ENCODE measurements at regions not wholly inside any gene's neighbourhood (a gene's known extent, or its start where the extent isn't known, plus 50 kb on each side); places are given as distances from the start of the nearest gene placed in this dataset.

- Histone ChIP-seq H4K91ac (replicated peaks; ENCODE audit: insufficient read length, low read length) (no peak overlapping the region), H3K4ac (replicated peaks; ENCODE audit: insufficient read length, low read depth, low read length) (no peak overlapping the region), H3K9ac (replicated peaks in 1 of 4; ENCODE audit: extremely low read depth in 1 of 4, low read depth in 3 of 4, low read length in 3 of 4) (no peak overlapping the region), H3K79me1 (ENCODE audit: low read depth, low read length) (no peaks in the 10 kb centered on the region), H3K27ac (ENCODE audit: low read depth, low read length) (no peak overlapping the region), H3K4me1 (replicated peaks in 1 of 4; ENCODE audit: control insufficient read depth in 3 of 4, insufficient read depth in 4 of 4, low read length in 3 of 4) (peaks cover 0 to 10% (median under 1%) of the 10 kb centered on the region in 4 experiments; a peak in 3 of 7 replicates), H2BK20ac (ENCODE audit: low read length) (no peak overlapping the region), H3K23ac (ENCODE audit: insufficient read length) (no peak overlapping the region), H3K56ac (replicated peaks; ENCODE audit: insufficient read length, low read depth, low read length) (no peak overlapping the region), H2BK15ac (ENCODE audit: low read length) (no peak overlapping the region), H3K18ac (ENCODE audit: extremely low read depth, low read length) (no peak overlapping the region), H2AFZ (ENCODE audit: low read length) (peak overlapping the region; percentile 78), H2BK12ac (ENCODE audit: low read depth, low read length) (no peak overlapping the region), H4K20me1 (replicated peaks in 1 of 2; ENCODE audit: control insufficient read depth in 1 of 2, insufficient read depth in 2 of 2, low read length in 2 of 2) (no peaks in the 10 kb centered on the region), H3K14ac (ENCODE audit: insufficient read length) (no peak overlapping the region), H3K4me2 (ENCODE audit: insufficient read depth in 1 of 2, low read depth in 2 of 2, low read length in 2 of 2) (no peak overlapping the region), H2BK5ac (ENCODE audit: low read depth, low read length) (no peak overlapping the region), H3K79me2 (ENCODE audit: control insufficient read depth in 1 of 2, insufficient read depth in 2 of 2, low read length in 2 of 2) (no peaks in the 10 kb centered on the region), H3K27me3 (replicated peaks in 1 of 4; ENCODE audit: control insufficient read depth in 3 of 4, extremely low read depth in 1 of 4, insufficient read depth in 3 of 4, low read length in 3 of 4) (no peaks in the 10 kb centered on the region), H2BK120ac (replicated peaks; ENCODE audit: low read depth, low read length) (no peak overlapping the region), H3K23me2 (ENCODE audit: low read depth, low read length) (no peaks in the 10 kb centered on the region), H4K5ac (ENCODE audit: insufficient read length, low read depth, low read length) (no peak overlapping the region), H3K4me3 (ENCODE audit: extremely low read depth in 1 of 4, insufficient read depth in 2 of 4, low read depth in 3 of 4, low read length in 4 of 4) (no peak overlapping the region), H4K8ac (ENCODE audit: extremely low read depth, insufficient read depth, low read length) (no peak overlapping the region), H2AK5ac (ENCODE audit: low read depth, low read length) (no peak overlapping the region), H3K36me3 (ENCODE audit: control insufficient read depth in 2 of 4, insufficient read depth in 4 of 4, low read length in 3 of 4) (no peaks in the 10 kb centered on the region), H3K9me3 (ENCODE audit: insufficient read depth in 2 of 2, low read depth in 1 of 2, low read length in 1 of 2) (no peaks in the 10 kb centered on the region)
- ChIA-PET CTCF (ENCODE audit: partially characterized antibody) (interaction anchor here (0.6 to 6.3 kb wide), 54 partner anchors 8 to 398 kb away, joined by 3 to 56 read pairs (median 4); partner anchors contain the start of genes C22orf39, CLDN5 and GP1BB), POLR2A (ENCODE audit: partially characterized antibody) (interaction anchor here (0.9 to 1.7 kb wide), 9 partner anchors 10 to 183 kb away, joined by 3 to 4 read pairs (median 3); partner anchors contain the start of gene C22orf39)
- FAIRE-seq (peak; percentile 89), DNase-seq (ENCODE audit: low read depth in 1 of 2, low spot score in 2 of 2) (peak; percentile 60 to 94)
- WGBS, 2 experiments (ENCODE audit: extremely low coverage in 1 of 2, insufficient coverage in 1 of 2, insufficient read length in 1 of 2, insufficient replicate concordance in 2 of 2, low coverage in 1 of 2, low lambda C conversion rate in 2 of 2, missing lambda C conversion rate in 1 of 2): 25% methylated on average over 13 of the region's 13 CpGs; no CpG with 5 or more reads in 1 of the 2 experiments
- TF ChIP-seq ATF3 (IDR thresholded peaks at IDR 0.05; ENCODE audit: insufficient read depth, low read depth, low read length) (no peak), RAD21 (IDR thresholded peaks at IDR 0.05 in 1 of 2, conservative IDR thresholded peaks at IDR 0.05 in 1 of 2; ENCODE audit: low read depth in 2 of 2, low read length in 2 of 2) (peak; percentile 96 to 99), SIN3A (conservative IDR thresholded peaks at IDR 0.05 in 1 of 2, IDR thresholded peaks at IDR 0.05 in 1 of 2; ENCODE audit: low read depth in 1 of 2, low read length in 2 of 2) (no peak), POLR2AphosphoS5 (IDR thresholded peaks at IDR 0.05; ENCODE audit: low read depth, low read length) (no peak), BCL11A (IDR thresholded peaks at IDR 0.05; ENCODE audit: low read depth in 2 of 2, low read length in 2 of 2) (no peak)
- TF ChIP-seq, protein P1, sequence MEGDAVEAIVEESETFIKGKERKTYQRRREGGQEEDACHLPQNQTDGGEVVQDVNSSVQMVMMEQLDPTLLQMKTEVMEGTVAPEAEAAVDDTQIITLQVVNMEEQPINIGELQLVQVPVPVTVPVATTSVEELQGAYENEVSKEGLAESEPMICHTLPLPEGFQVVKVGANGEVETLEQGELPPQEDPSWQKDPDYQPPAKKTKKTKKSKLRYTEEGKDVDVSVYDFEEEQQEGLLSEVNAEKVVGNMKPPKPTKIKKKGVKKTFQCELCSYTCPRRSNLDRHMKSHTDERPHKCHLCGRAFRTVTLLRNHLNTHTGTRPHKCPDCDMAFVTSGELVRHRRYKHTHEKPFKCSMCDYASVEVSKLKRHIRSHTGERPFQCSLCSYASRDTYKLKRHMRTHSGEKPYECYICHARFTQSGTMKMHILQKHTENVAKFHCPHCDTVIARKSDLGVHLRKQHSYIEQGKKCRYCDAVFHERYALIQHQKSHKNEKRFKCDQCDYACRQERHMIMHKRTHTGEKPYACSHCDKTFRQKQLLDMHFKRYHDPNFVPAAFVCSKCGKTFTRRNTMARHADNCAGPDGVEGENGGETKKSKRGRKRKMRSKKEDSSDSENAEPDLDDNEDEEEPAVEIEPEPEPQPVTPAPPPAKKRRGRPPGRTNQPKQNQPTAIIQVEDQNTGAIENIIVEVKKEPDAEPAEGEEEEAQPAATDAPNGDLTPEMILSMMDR (IDR thresholded peaks at IDR 0.05; ENCODE audit: control extremely low read depth in 1 of 3, insufficient read depth in 1 of 3, low read depth in 1 of 3, low read length in 3 of 3): peak; percentile 87 to 96 (median 93)
These were observed 84.4 kb upstream of the SEPTIN5 start for GRCh38 chr22:19629720-19630419.

All from H1 (cell line).